Glutamatergic neuron (in vitro differentiated cells): ENCODE measurements at regions not wholly inside any gene's neighbourhood (a gene's known extent, or its start where the extent isn't known, plus 50 kb on each side); places are given as distances from the start of the nearest gene placed in this dataset.

Experiments used
- DNase-seq: peaks from one replicate; pipeline ENCODE4 v3.0.0; 2022
- H3K27ac Mint-ChIP-seq: one replicate; pipeline ENCODE4 v1.8.0; 2020; ENCODE audit warnings: mild to moderate bottlenecking, mixed read lengths, inconsistent platforms; ENCODE audit not compliant: unreplicated experiment
- H3K27me3 Mint-ChIP-seq: one replicate; pipeline ENCODE4 v1.8.0; 2020; ENCODE audit warnings: mild to moderate bottlenecking, moderate library complexity, mixed read lengths, inconsistent platforms; ENCODE audit not compliant: unreplicated experiment
- H3K36me3 Mint-ChIP-seq: one replicate; pipeline ENCODE4 v1.8.0; 2020; ENCODE audit warnings: mild to moderate bottlenecking, mixed read lengths, inconsistent platforms; ENCODE audit not compliant: unreplicated experiment
- H3K4me1 Mint-ChIP-seq: one replicate; pipeline ENCODE4 v1.8.0; 2020; ENCODE audit warnings: mild to moderate bottlenecking, low read depth, mixed read lengths, inconsistent platforms; ENCODE audit not compliant: unreplicated experiment
- H3K4me3 Mint-ChIP-seq: one replicate; pipeline ENCODE4 v1.8.0; 2020; ENCODE audit warnings: mild to moderate bottlenecking, mixed read lengths, inconsistent platforms; ENCODE audit not compliant: unreplicated experiment
- H3K9me3 Mint-ChIP-seq: one replicate; pipeline ENCODE4 v1.8.0; 2020; ENCODE audit warnings: mild to moderate bottlenecking, moderate library complexity, mixed read lengths, inconsistent platforms; ENCODE audit not compliant: unreplicated experiment
- TF ChIP-seq, protein P1 (sequence below): fragments of 200-600 bp; sonication (generic); IDR thresholded peaks from one replicate; pipeline ENCODE4 v1.5.0; 2021; ENCODE audit not compliant: partially characterized antibody, unreplicated experiment

DNA sequence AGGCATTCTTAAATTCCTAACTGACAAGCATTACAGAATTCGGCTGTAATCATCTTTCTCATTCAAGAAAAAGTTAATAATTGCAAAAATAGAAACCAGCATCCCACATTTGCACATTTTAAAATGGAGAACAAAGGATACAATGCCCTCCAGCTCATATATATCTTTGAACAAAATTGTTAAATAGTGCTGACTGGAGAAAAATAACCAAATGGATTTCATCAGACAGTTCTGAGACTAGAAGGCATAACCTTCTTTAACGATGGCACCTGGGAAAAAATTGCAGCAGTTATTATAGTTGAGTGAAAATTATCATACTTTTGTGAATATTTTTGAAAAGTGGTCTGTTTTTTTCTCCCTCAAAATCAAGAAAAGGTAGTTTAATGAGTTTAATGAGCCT, 138.9 kb upstream of the CDH19 start:
- H3K4me3 Mint-ChIP-seq, result no peak overlapping the region
- no peak for DNase-seq
- peaks cover 7% of the 10 kb centered on the region for H3K4me1 Mint-ChIP-seq
- no peaks in the 10 kb centered on the region for H3K9me3 Mint-ChIP-seq
- TF ChIP-seq, protein P1, sequence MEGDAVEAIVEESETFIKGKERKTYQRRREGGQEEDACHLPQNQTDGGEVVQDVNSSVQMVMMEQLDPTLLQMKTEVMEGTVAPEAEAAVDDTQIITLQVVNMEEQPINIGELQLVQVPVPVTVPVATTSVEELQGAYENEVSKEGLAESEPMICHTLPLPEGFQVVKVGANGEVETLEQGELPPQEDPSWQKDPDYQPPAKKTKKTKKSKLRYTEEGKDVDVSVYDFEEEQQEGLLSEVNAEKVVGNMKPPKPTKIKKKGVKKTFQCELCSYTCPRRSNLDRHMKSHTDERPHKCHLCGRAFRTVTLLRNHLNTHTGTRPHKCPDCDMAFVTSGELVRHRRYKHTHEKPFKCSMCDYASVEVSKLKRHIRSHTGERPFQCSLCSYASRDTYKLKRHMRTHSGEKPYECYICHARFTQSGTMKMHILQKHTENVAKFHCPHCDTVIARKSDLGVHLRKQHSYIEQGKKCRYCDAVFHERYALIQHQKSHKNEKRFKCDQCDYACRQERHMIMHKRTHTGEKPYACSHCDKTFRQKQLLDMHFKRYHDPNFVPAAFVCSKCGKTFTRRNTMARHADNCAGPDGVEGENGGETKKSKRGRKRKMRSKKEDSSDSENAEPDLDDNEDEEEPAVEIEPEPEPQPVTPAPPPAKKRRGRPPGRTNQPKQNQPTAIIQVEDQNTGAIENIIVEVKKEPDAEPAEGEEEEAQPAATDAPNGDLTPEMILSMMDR, result no peak
- H3K27me3 Mint-ChIP-seq, result peaks cover 5% of the 10 kb centered on the region
- H3K27ac Mint-ChIP-seq, result no peak overlapping the region
- no peaks in the 10 kb centered on the region for H3K36me3 Mint-ChIP-seq

DNA sequence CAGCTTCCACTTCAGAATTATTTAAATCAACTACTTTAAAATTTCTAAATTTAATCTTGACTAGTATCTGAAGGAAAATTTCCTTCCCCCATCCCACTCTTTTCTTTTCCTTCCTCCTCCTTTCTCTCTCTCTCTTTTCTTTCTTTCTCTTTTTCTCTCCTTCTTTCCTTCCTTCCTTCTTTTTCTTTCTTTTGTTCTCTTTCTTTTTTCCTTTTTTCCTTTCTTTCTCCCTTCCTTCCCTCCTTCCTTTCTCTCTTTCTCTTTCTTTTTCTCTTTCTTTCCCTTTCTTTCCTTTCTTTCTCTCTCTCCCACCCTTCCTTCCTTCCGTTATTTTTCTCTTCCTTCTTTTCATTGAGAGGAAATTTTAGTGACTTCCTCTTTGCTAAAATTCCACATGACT, 132.0 kb upstream of the CDH19 start:
- Mint-ChIP-seq H3K27ac (no peak overlapping the region), H3K4me3 (no peak overlapping the region), H3K4me1 (no peaks in the 10 kb centered on the region), H3K9me3 (peaks cover 2% of the 10 kb centered on the region), H3K36me3 (no peaks in the 10 kb centered on the region), H3K27me3 (peaks cover 5% of the 10 kb centered on the region)
- TF ChIP-seq, protein P1, result no peak
- DNase-seq, result no peak

DNA sequence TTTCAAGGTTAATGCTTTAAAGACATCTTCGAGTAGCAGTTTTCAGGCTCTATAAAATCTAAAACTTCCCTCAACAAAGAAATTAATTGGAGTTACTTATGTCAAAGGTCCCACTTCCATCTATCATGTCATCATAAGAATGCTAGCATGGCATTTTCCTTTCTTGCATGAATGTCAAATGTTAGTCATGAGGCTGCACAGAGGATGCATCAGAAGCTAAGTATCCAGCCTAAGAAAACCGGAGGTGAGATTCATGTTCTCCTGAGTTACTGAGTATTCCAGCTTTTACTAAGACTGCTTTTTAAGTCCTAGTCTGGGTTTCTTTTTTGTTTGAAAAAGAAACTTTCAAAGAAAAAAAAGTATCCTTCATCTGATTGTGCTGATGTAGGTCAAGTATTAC, 130.6 kb upstream of the CDH19 start:
- no peaks in the 10 kb centered on the region for H3K4me1 Mint-ChIP-seq
- H3K27me3 Mint-ChIP-seq, result peaks cover 5% of the 10 kb centered on the region
- TF ChIP-seq, protein P1, result no peak
- H3K9me3 Mint-ChIP-seq, result peaks cover 2% of the 10 kb centered on the region
- H3K27ac Mint-ChIP-seq, result no peak overlapping the region
- H3K36me3 Mint-ChIP-seq, result no peaks in the 10 kb centered on the region
- H3K4me3 Mint-ChIP-seq, result no peak overlapping the region
- DNase-seq, result no peak

DNA sequence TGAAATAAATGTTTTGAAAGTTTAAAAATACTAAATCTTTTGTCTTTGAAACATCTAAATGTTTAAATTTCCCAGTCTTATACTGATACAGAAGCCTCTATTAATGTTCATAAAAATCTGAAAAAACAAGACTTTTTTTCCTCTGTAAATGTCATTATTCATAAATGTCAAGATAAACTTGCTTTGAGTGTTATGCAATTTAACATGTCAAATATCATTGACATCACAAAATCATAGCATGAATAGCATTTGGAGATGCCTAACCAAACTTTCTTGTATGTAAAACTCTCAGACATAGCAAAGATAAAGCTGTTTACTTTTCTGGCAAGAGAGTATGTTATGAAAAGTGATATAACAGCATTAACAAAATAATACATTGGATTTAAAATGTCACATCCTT, 128.0 kb upstream of the CDH19 start:
- Mint-ChIP-seq H3K36me3 (no peaks in the 10 kb centered on the region), H3K4me3 (no peak overlapping the region), H3K27ac (no peak overlapping the region), H3K9me3 (no peaks in the 10 kb centered on the region), H3K27me3 (no peaks in the 10 kb centered on the region), H3K4me1 (no peaks in the 10 kb centered on the region)
- TF ChIP-seq, protein P1, result no peak
- no peak for DNase-seq

DNA sequence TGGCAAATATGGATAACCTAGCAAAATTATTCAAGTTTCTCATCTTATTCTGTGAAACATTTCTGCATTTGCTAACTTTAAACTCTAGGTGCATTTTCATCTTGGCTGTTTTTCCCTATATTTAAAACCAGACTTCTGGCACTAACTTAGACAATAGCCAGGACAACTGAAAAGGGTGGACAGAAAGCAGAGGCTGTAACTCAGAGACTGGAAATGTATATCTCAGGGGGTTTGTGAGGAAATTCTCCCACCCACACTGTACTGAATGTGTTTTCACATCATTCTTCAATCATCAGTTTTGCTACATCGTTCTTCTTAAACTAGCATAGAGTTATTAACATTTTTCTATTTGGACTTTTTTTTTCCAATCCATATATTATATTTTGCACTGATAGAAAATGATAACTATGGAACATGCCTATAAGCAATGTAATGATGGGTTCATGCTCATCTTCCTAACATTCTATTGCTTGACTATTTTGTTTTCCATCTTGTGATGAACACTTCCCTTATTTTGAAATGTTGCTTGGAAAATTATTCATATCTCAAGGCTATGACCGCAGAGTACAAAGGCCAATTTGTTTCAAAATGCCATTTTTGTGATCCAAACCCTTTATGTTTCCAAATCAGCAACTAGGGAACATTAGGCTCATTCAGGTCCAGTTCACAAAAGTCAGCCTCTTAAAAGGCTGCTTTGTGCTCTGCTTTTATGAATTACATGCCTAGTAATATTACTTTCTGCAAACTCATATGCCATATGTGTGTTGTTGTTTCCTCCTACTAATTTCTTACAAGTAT, 125.8 kb upstream of the CDH19 start:
- H3K27ac Mint-ChIP-seq, result no peak overlapping the region
- H3K36me3 Mint-ChIP-seq, result no peaks in the 10 kb centered on the region
- no peak for DNase-seq
- no peak overlapping the region for H3K4me3 Mint-ChIP-seq
- no peaks in the 10 kb centered on the region for H3K4me1 Mint-ChIP-seq
- no peaks in the 10 kb centered on the region for H3K27me3 Mint-ChIP-seq
- TF ChIP-seq, protein P1, result no peak
- H3K9me3 Mint-ChIP-seq, result no peaks in the 10 kb centered on the region
